ENCODE measurements at regions not wholly inside any gene's neighbourhood (a gene's known extent, or its start where the extent isn't known, plus 50 kb on each side); places are given as distances from the start of the nearest gene placed in this dataset.
"Not testable (repeated sequence)": the region's sequence is repeated elsewhere in the genome, so short reads cannot be mapped to it uniquely, and the experiment has no call there.

- TF ChIP-seq POLR2A, CTCF (IDR thresholded peaks at IDR 0.05): not testable (repeated sequence)
These were observed 164.5 kb upstream of the VIPR2 start for GRCh38 chr7:159309214-159309613.

Data from esophagus squamous epithelium (tissue), 4 donors.